Caco-2 (cell line): ENCODE measurements at regions not wholly inside any gene's neighbourhood (a gene's known extent, or its start where the extent isn't known, plus 50 kb on each side); places are given as distances from the start of the nearest gene placed in this dataset.

Experiments
- BruUV-seq: library from RNA; stranded (reverse); fragments of 400-500 nt; replicated peaks from 2 replicates; lab custom pipeline; 2021; lab: Mats Ljungman, UMichigan
- CTCF ChIA-PET: fragments of 300-600 bp; sonication (Branson Sonifier 250); formaldehyde crosslinking; loops from one replicate; lab custom pipeline; 2022; ENCODE audit warnings: antibody characterized with exemption; lab: Charles Lee
- POLR2A ChIA-PET: fragments of 300-600 bp; sonication (Branson Sonifier 250); formaldehyde crosslinking; loops from one replicate; lab custom pipeline; 2022; ENCODE audit warnings: antibody characterized with exemption; lab: Charles Lee
- DNase-seq, 2 experiments: peaks; one replicate each; pipeline versions ENCODE4 v3.0.0 to v3.0.0-alpha.2; 2020 to 2022
- H3K27me3 ChIP-seq: replicated peaks from 2 replicates; pipeline ENCODE4 v1.6.0; 2011; ENCODE audit warnings: low read length; ENCODE audit not compliant: control insufficient read depth, insufficient read depth
- H3K36me3 ChIP-seq: 2 replicates; pipeline ENCODE4 v1.5.1; 2011; ENCODE audit warnings: low read length; ENCODE audit not compliant: control insufficient read depth, insufficient read depth
- H3K4me1 ChIP-seq: fragments of 250-450 bp; sonication (Bioruptor Pico); 2 replicates; pipeline ENCODE4 v1.5.1; 2020; ENCODE audit warnings: mild to moderate bottlenecking
- H3K4me3 ChIP-seq: 2 replicates; pipeline ENCODE4 v1.5.1; 2011; ENCODE audit warnings: low read depth, mild to moderate bottlenecking, control low read depth, low read length
- H3K9me3 ChIP-seq: fragments of 250-450 bp; sonication (Bioruptor Pico); 2 replicates; pipeline ENCODE4 v1.5.1; 2020; ENCODE audit warnings: mild to moderate bottlenecking, moderate library complexity
- H3K27ac Mint-ChIP-seq: one replicate; pipeline ENCODE4 v1.8.0; 2022; ENCODE audit warnings: mixed read lengths; ENCODE audit not compliant: unreplicated experiment
- H3K27me3 Mint-ChIP-seq: one replicate; pipeline ENCODE4 v1.8.0; 2022; ENCODE audit warnings: mixed read lengths; ENCODE audit not compliant: insufficient read depth, unreplicated experiment
- H3K36me3 Mint-ChIP-seq: one replicate; pipeline ENCODE4 v1.8.0; 2022; ENCODE audit warnings: mild to moderate bottlenecking, mixed read lengths; ENCODE audit not compliant: insufficient read depth, unreplicated experiment
- H3K4me1 Mint-ChIP-seq: one replicate; pipeline ENCODE4 v1.8.0; 2022; ENCODE audit warnings: low read depth, mixed read lengths; ENCODE audit not compliant: unreplicated experiment
- H3K4me3 Mint-ChIP-seq: one replicate; pipeline ENCODE4 v1.8.0; 2022; ENCODE audit warnings: mild to moderate bottlenecking, moderate library complexity, mixed read lengths; ENCODE audit not compliant: unreplicated experiment
- H3K9me3 Mint-ChIP-seq: one replicate; pipeline ENCODE4 v1.8.0; 2022; ENCODE audit warnings: mixed read lengths; ENCODE audit not compliant: unreplicated experiment
- CTCF ChIP-seq, 2 experiments: fragments of 200-600 bp in 1 of 2; IDR thresholded peaks; 1 replicate in 1 of 2; 2 replicates in 1 of 2; pipeline versions ENCODE4 v1.5.1 to v1.8.0; 2011 to 2022; ENCODE audit warnings: antibody characterized with exemption in 1 of 2, control low read depth in 1 of 2, inconsistent platforms in 1 of 2, low read depth in 1 of 2, low read length in 1 of 2, mild to moderate bottlenecking in 1 of 2, moderate library complexity in 1 of 2; ENCODE audit not compliant: insufficient read depth in 1 of 2, severe bottlenecking in 1 of 2, unreplicated experiment in 1 of 2
- intact Hi-C: fragments of 100-400 bp; cut with micrococcal nuclease; formaldehyde crosslinking; loops from one replicate; pipeline ENCODE4 v1.10.0; 2022; ENCODE audit not compliant: unreplicated experiment

DNA sequence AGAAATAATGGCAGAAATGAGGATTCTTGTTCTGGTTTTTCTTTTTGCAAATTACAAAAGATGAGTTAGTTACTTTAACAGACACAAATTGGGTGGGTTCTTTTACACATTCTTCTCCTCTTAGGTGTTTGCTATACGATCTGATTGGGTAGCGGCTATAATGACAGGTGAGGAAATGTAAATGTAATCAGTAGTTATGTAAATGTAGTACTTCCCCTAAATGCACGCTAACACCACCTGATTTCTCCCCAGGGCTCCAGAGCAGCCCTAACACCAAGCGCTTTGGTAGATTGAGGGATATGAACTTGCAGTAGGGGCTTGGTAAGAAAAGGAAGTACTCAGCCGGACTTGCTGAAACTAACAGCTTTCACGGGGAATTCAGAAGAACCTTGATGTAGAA is 499.4 kb upstream of the NOX3 start:
- no peaks in the 10 kb centered on the region for H3K4me1 ChIP-seq
- intact Hi-C loops, result no loop called here

DNA sequence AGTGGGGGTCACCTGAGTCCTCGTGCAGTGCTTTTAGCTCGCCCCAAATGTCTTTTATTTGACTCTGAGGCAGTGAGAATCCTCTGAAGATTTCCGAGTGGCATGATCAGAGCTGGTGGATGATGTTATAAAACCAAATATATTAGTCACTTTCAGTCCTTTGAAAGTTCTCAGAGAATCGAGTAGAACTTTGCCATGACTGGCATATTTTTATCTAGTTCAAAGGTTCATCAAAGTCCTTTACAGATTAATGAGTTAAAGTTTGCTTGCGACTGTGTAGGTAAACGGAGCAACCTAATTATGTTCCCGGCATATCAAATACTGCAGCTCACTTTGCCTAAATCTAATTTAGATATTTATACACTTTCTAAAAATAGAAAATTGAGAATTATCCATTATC is 498.5 kb upstream of the NOX3 start:
- no peak overlapping the region for H3K4me3 ChIP-seq
- H3K36me3 Mint-ChIP-seq, result no peaks in the 10 kb centered on the region
- H3K9me3 ChIP-seq, result no peaks in the 10 kb centered on the region
- H3K4me1 ChIP-seq, result no peaks in the 10 kb centered on the region
- CTCF ChIA-PET, result no interaction called here
- H3K9me3 Mint-ChIP-seq, result no peaks in the 10 kb centered on the region
- H3K36me3 ChIP-seq, result no peaks in the 10 kb centered on the region
- H3K27me3 ChIP-seq, result no peaks in the 10 kb centered on the region
- no TSS peak for BruUV-seq
- no peak overlapping the region for H3K27ac Mint-ChIP-seq
- no peak for DNase-seq
- POLR2A ChIA-PET, result no interaction called here
- H3K27me3 Mint-ChIP-seq, result no peaks in the 10 kb centered on the region
- no peak for TF ChIP-seq CTCF (IDR thresholded peaks at IDR 0.05; ENCODE audit: insufficient read depth in 1 of 2, low read depth in 1 of 2, low read length in 1 of 2, severe bottlenecking in 1 of 2, unreplicated experiment in 1 of 2)
- H3K4me3 Mint-ChIP-seq, result no peak overlapping the region
- H3K4me1 Mint-ChIP-seq, result no peaks in the 10 kb centered on the region
- intact Hi-C loops, result no loop called here

More for the DNA sequence above, 499.4 kb upstream of the NOX3 start:
- H3K4me3 ChIP-seq, result no peak overlapping the region
- CTCF ChIA-PET, result no interaction called here
- Mint-ChIP-seq H3K4me1 (peaks cover 3% of the 10 kb centered on the region), H3K9me3 (no peaks in the 10 kb centered on the region), H3K27me3 (no peaks in the 10 kb centered on the region), H3K27ac (no peak overlapping the region), H3K4me3 (no peak overlapping the region), H3K36me3 (no peaks in the 10 kb centered on the region)
- H3K27me3 ChIP-seq, result no peaks in the 10 kb centered on the region
- no peaks in the 10 kb centered on the region for H3K9me3 ChIP-seq
- no TSS peak for BruUV-seq
- no peaks in the 10 kb centered on the region for H3K36me3 ChIP-seq
- POLR2A ChIA-PET, result no interaction called here
- TF ChIP-seq CTCF (IDR thresholded peaks at IDR 0.05; ENCODE audit: insufficient read depth in 1 of 2, low read depth in 1 of 2, low read length in 1 of 2, severe bottlenecking in 1 of 2, unreplicated experiment in 1 of 2), result no peak
- no peak for DNase-seq

DNA sequence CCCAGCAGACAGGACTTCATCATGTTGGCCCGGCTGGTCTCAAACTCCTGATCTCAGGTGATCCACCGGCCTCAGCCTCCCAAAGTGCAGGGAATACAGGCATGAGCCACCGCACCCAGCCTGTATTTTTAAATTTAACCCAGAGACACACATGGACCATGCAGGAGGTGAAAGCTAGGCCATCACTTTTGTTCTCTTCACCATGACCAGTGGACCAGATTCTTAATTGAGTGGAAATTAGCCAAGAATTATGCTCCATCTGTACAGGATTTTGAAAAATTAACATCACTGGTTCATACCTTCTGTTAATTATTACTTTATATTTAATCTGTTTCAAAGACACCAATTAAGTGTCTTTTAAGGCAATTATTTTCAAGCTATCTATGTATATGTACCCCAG is 493.6 kb upstream of the NOX3 start:
- Mint-ChIP-seq H3K9me3 (no peaks in the 10 kb centered on the region), H3K27me3 (no peaks in the 10 kb centered on the region), H3K27ac (no peak overlapping the region), H3K4me1 (no peaks in the 10 kb centered on the region), H3K4me3 (no peak overlapping the region), H3K36me3 (no peaks in the 10 kb centered on the region)
- Histone ChIP-seq H3K9me3 (no peaks in the 10 kb centered on the region), H3K27me3 (no peaks in the 10 kb centered on the region), H3K4me1 (no peaks in the 10 kb centered on the region), H3K4me3 (no peak overlapping the region), H3K36me3 (no peaks in the 10 kb centered on the region)
- no peak for TF ChIP-seq CTCF (IDR thresholded peaks at IDR 0.05; ENCODE audit: insufficient read depth in 1 of 2, low read depth in 1 of 2, low read length in 1 of 2, severe bottlenecking in 1 of 2, unreplicated experiment in 1 of 2)
- DNase-seq, result no peak
- CTCF ChIA-PET, result no interaction called here
- POLR2A ChIA-PET, result no interaction called here
- BruUV-seq, result no TSS peak
- intact Hi-C loops, result no loop called here
